Hematopoietic multipotent progenitor cell treated with erythropoietin and hydrocortisone succinate and interleukin-3 and kit ligand, for 8 days (in vitro differentiated cells): ENCODE measurements at regions not wholly inside any gene's neighbourhood (a gene's known extent, or its start where the extent isn't known, plus 50 kb on each side); places are given as distances from the start of the nearest gene placed in this dataset.

ENCODE experiments used
- DNase-seq: peaks from one replicate; pipeline ENCODE4 v3.0.0-alpha.2; 2015

DNA sequence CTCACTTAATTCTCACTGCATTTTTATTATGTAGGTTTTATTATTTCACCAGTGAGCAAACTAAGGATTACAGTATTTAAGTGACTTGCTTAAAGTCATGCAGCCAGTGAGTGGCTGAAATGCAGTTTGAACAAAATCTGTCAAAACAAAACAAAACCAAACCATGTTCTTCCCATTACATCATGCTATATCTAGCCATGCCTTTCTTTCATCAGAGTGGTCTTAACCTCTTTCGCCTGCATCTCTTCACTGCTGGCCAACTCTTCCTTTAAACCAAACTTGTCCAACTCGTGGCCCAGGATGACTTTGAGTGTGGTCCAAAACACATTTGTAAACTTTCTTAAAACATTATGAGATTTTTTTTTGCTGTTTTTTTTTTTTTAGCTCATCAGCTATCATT lies 223.2 kb downstream of the PCDH7 start:
- DNase-seq = no peak

- no peak for DNase-seq
These were observed 225.4 kb downstream of the PCDH7 start for GRCh38 chr4:30945586-30945985.

DNA sequence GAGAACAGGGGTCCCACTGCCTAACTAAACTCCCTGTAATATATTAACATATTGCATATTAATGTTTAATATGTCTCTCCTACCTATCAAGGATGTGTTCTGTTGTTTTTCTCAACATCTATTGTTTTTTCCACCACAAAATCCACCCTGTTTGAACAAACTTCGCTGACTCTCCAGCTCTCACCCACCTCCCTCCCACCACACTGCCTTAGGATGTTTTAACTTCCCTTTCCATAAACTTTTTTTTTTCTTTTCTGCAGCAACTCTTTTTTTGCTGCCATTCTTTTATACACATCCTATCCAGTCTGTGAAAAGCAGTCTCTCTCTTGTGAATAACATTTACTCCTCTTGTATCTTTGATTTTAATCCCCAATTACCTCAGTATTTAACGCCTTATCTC lies 226.1 kb downstream of the PCDH7 start:
- no peak for DNase-seq

GRCh38 chr4:30948653-30949052 lies 228.5 kb downstream of the PCDH7 start:
- DNase-seq = no peak

DNA sequence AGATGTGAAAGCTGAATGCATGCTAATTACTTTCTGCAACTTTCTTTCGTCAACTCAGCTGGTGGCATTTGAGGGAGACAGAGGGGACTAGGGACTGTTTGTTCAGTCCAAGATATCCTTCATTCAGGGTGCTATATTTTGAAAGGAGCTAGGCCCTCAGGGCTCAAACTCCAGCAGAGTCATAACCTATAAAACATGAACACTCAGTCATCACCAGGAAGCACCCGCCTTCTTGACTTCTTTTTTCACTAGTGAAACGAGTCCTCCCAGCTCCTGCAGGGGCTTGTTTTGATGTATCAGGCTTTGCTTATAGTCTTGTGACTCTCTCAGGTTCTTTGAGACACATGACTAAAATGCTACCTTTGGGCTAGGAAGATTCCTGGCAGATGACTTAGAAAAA lies 230.6 kb downstream of the PCDH7 start:
- no peak for DNase-seq

GRCh38 chr4:30952526-30953219 lies 232.5 kb downstream of the PCDH7 start:
- DNase-seq = no peak

- no peak for DNase-seq
These were observed 233.6 kb downstream of the PCDH7 start for GRCh38 chr4:30953799-30954198.

GRCh38 chr4:30956916-30957315 lies 236.7 kb downstream of the PCDH7 start:
- DNase-seq = no peak

DNA sequence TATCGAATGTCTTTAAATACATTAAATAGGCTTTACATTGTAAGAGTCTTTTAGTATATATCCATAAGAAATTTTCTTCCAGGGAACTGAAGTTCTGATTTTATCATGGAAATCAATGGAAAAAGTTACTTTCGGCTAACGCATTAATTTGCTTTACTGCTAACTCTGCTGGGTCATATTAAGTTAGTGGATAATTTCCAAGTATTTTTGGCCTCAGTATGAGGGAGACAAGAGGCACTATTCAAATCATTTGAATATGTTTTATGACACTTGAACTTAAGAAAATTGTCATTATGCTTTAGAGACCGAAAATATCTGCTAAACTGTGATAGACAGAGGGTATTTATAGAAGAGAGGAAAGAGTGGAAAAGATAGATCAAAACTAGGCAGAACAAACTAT lies 237.5 kb downstream of the PCDH7 start:
- no peak for DNase-seq

DNA sequence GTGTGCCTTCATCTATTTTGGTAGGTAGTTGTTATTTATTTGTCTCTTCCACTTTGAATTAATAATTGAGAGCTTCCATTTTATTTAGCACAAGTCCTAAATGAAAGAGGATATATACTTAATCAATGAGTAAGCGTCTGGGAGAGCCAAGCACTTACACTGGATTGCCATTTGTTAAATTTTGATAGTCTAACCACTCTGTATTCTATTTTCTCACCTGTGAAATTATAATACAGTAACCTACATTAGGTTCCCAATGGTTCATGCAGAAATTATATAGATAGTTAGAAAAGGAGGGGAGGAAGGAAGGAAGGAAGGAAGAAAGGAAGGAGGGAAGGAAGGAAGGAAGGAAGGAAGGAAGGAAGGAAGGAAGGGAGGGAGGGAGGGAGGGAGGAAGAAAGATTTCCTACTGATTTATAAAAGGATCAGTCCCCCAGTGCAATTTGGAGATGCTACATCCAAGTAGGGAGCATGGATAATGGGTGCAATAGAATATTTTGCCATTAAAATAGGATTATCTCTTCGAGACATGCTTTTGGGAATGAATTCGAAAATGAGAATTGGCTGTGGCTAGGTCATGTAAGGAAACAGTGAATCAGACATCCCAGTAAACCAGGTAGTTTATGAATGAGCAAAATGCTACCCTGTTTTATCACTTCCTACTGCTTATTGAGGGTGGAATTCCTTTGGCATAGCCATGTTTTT lies 239.8 kb downstream of the PCDH7 start:
- DNase-seq = no peak

- DNase-seq = no peak
These were observed 242.8 kb downstream of the PCDH7 start for GRCh38 chr4:30962939-30963338.

DNA sequence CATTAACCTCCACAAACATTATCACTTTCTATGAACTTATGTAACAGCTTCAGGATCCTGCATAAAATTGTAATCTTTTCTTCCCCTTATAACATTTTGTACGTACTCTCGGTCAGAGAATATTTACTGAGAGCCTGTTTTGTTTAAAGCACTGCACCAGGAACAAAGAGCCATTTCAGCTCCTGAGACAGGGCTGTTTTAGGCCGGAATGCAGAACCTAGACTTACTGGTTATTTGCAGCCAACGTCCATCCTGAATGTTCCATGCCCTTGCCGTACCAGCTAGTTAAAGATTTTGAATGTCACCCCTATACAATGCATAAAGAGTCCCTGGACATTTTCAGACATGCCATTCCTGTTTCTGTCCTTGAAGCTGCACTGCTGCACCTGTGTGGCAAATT lies 248.8 kb downstream of the PCDH7 start:
- no peak for DNase-seq

DNA sequence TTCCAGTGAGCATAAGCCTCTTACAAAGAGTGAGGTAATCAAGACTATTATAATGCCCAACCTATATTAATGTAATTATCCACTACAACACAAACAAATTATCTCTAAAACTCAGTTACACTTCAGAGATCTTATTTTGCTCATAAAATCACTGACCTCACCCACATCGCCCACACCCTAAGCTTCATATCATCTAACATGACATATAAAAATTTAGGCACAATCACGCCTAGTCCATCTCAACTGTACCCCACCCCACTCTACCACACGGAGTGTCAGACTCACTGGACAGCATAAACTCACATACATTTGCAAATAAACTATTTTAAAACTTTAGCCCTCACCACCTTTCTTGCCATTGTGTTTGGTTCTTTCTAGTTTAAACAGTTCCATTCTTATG lies 252.4 kb downstream of the PCDH7 start:
- DNase-seq = no peak

DNA sequence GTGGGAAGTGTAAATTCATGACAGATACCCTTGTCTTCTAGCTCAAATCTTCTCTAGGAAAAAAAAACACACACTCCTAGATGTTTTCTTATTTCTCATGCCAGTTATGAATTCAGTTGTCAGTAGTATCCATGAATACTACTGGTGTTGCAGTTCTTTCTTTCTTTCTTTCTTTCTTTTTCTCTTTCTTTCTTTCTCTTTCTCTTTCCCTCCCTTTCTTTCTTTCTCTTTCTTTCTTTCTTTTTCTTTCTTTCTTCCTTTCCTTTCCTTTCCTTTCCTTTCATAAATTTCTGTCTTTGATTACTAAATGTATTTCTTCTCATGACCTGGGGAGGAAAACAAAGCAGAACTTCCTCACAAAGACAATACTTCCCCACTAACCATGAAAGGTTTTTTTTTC lies 253.8 kb downstream of the PCDH7 start:
- DNase-seq = no peak

DNA sequence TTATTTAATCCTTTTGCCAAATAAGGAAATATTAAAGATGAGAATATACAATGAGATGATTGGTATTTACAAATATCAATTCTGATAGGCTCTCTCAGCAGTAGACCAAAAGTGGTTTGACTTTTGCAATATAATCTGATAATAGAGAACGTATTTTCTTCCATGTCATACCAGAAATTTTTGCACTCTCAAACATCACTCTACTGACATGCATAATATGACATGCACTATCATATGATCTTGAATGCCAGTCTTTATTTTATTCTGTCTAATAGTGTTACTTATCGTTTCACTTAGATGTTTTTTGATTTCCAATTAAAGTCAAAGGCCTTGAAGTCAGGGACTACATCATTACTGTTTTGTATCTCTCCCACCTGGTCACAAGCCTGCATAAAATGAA lies 259.2 kb downstream of the PCDH7 start:
- no peak for DNase-seq

DNA sequence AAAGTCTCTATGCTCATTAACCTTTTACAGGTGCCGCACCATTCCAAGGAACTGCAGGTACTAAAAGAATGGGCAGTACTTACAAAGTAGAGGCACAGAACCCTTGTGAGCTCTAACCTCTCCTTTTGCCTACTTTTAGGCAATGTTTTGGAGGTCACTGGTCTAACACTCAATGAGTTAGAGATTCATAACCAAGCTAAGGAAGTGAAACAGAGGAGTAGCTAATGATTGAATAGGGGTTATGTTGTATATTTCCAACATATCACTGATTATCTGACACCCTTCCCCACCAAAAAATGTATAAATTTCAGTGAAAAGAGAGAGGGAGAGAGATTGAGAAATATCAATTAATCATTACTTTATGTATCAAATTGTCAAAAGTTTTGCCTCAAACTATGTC lies 269.3 kb downstream of the PCDH7 start:
- DNase-seq = no peak

DNA sequence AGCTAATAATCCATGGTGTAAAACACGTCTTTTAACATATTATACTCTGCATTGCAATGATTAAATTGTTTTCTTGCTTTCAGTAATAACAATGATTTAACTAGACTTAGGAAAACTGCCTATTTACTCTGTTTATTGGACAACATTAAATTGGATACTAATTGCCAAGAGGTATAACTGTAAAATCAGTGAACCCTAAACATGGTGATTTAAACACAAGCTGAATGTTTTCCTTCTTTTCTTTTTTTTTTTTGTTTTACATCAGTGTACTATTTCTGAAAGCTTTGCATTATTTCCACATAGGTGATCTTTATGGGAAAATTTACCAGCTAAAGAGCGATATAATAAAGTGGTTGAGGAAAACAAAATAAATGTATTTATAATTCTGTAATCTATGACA lies 276.7 kb downstream of the PCDH7 start:
- DNase-seq = no peak

- no peak for DNase-seq
These were observed 284.9 kb downstream of the PCDH7 start for GRCh38 chr4:31005037-31005436.

DNA sequence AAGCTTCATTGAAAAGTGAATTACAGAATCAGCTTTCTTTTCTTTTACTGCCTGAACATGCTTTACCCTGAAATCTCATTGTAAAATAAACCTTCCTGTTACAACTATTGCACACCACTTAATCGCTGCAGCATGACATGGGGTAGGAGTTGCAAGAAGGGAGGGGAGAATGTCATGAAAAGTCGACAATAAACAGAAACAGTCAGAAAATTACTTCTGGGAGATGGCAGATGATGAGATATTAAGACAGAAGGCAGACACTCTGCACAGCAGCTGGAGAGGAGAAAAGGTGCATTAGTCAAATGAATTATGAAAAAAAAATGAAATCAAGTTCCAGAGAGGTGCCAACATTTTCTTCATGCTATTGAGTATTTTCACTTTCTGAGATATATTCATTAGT lies 287.7 kb downstream of the PCDH7 start:
- no peak for DNase-seq

DNA sequence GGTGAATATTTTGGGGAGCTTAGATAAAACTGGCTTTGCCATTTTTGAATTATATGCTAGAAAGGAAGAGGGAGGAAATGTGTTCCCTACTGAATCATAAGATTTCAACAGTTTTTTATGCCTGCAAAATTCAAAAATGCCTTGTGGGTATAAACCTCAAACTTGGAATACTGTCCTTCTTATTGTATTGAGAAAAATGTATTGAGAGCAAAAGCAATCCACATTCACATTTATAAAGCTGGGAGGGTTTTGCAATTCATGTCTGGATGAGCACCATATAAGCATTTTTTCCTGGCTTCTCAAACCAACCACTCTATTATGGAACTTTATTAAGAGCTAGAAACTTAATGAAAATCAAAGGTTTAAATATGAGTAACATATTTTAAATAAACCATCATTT lies 289.8 kb downstream of the PCDH7 start:
- no peak for DNase-seq

GRCh38 chr4:31015123-31015522 lies 295.0 kb downstream of the PCDH7 start:
- no peak for DNase-seq

GRCh38 chr4:31016322-31017061 lies 296.3 kb downstream of the PCDH7 start:
- DNase-seq = no peak

DNA sequence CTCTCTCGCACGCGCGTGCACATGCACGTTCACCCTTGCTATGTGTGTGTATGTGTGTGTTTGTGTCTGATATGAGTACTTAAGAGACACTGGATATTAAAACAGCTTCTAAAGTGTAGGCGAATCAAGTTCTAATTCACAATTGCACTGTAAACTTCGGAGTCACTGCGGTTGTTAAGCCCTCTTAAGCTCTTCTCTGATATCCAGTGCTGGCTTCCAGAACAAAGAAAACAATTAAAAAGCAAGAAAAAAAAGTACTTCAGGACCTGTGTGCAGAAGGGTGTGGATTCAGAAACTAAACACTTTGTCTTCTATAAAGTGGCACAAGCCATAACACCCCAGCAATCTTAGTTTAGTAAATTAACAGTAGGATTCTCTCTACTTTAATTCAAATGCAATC lies 300.2 kb downstream of the PCDH7 start:
- DNase-seq = no peak

DNA sequence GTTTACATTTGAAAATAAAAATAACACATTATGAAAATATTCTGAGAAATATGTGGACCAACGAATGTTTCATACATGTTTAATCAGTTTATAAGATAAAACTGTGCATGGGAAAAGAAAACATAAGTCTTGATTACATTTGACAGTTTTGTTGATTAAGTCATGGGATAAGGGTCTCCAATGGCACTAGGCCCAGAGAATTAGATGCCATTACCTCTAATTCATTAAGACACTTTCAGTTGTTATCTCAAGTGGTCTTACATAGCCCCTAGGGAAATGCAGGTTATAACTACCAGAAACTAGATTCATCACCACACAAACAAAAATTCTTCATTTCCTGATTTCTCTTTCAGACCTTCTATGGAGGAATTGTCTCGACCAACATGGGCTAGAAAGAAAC lies 300.8 kb downstream of the PCDH7 start:
- no peak for DNase-seq
